Dermis blood vessel endothelial cell (primary cell): ENCODE measurements at regions not wholly inside any gene's neighbourhood (a gene's known extent, or its start where the extent isn't known, plus 50 kb on each side); places are given as distances from the start of the nearest gene placed in this dataset.

Source experiments
- DNase-seq: peaks from one replicate; pipeline ENCODE4 v3.0.0; 2010

DNA sequence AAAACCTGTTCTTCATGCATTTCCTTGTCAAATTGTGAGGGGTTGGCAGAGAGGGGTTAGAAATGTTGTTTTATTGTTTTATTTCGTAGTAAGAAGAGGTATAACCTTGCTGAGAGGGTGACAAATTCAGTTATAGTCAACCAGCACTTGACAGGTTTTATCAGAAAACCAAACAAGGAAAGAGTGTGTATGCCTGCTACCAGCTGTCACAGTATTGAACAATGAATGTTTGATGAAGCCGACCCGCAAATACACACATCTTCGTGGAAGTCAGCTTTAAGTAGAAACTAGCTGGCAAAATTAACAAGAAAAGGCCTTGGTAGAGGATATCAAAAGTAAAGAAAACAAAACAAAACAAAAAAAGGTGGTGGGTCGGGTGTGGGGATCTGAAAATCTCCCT, 214.6 kb upstream of the TLE4 start:
- DNase-seq: no peak

DNA sequence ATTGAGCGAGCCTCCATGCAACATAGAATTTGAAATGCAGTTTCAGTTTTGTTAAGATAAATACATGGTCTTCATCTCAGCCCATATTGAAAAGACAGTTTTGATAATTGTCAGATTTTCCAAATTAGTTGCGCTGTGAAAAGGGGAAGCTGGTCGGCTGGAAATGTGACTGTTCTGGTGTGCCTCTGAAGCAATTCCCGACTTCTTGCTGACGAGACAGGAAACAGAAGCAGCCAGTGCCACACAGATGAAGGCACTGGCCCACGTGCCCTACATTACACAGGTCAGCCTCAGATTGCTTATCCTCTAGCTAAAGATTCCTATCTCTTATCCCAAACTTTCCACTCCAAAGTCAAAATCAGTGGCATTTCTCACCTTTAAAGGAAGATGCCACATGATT, 214.1 kb upstream of the TLE4 start:
- DNase-seq: no peak

DNA sequence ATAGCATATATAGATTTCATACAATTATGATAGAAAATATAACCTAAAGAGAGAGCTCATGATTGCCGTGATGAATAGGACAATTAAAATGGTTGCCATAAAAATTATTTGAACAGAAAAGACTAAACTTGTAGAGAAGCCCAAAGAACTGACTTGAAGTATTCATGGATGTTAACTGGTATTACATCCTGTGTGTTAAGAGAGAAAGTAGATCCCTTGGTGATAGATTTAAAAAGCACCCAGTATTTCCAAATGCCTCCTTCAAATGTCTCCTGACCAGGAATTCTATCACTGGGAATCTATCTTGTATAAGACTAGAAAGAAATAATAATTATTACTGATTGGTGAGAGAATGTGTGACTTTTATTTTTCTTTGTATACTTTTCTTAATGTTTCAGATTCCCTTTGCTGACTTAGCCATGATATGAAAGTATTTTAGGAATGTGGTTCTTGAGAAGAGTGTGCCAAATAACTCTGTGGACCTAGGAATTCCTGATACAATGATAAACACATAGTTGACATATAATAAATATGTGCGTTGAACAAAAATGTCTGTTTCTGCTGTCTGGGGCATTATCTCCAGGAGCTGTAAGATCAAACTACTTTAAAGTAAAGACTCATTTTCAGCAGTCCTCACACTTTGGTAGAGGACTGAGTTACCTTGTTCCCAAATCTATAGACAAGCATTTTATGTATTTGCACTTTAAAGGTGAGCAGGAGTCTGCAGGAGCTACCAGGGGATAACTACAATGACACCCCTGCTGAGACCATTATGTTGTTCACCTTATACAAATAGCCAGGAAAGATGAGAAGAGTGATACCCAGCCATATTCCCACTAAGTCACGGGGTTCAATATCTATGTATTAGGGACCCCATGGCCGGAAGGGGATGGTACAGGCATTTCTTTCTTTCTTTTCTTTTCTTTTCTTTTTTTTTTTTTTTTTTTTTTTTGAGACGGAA, 211.1 kb upstream of the TLE4 start:
- no peak for DNase-seq

DNA sequence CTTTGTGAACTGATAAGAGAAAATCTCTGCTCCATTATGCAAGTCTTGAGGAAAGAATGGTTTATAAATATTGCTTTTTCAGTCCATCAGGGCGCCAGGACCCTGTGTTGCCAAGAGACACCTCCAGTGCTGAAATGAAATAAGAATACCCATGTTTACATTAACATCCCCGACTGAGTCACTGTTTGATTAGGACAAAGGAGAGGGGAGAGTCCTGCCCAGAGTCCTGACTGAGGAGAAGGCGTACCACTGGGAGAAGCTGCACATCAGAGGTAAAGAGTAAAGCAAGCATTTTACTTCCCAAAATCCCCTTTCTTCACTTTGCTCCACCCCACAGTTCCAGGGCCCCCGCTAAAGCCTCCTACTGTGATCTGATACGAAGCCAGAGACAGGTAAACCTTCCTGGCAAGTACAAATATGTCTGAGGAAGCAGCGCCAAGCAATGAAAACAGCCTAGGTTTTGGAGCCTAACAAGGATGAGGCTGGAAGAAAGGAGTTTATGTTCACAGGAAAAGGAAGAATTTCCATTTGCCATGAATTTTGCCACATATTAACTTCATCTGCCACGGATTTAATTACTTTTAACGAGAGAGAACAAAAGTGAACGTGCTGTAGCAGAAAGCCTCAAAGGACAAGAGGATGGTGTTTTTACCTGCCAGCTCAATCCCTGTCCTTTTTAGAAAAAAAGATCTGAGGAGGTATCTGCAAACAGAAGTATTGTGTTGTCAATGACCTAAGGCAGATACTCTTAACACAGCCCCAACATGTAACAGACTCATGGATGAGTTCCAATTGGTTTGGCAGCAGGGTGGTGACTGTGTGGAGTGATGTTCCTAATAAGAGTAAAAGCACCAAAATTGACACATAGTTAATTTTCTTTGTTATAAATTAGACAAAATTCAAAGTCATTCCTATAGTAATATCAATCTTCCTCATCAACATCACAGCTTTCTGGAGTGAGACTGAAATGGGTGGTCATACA, 209.4 kb upstream of the TLE4 start:
- DNase-seq: no peak

DNA sequence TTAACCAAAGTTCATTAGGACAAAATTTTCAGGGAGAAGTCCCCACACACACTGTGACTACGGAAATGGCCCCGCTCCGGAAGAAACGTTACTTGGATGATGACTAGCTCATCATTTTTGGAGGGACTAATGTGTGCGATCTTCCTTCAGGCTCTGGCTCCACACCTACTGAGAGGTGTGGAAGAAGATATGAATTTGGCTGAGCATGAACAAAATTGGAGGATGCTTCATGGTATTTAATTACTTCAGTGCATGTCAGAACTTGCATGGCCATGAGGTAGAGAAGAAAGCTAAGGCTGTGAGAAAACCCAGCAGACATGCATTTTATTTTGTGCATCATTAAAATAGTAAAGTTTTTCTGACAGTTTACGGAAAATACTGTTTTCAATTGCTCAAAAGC, 202.1 kb upstream of the TLE4 start:
- DNase-seq: no peak

DNA sequence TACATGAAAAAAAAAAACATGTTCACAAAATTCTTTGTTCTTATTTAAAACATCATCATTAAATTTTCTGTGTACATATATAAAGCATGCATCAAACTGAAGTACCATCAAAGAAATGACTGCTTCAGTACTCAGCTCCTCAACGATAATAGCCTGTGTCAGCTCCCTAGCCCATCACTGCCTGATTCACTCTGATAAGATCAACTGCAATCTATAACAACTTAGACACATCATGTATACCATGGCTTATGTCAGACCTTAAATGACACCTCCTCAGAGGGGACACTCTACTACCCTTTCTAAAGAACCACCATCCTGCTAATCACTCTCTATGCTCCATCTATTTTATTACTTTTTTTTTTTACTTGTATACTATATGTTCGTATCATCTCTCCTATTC, 200.5 kb upstream of the TLE4 start:
- DNase-seq: no peak

DNA sequence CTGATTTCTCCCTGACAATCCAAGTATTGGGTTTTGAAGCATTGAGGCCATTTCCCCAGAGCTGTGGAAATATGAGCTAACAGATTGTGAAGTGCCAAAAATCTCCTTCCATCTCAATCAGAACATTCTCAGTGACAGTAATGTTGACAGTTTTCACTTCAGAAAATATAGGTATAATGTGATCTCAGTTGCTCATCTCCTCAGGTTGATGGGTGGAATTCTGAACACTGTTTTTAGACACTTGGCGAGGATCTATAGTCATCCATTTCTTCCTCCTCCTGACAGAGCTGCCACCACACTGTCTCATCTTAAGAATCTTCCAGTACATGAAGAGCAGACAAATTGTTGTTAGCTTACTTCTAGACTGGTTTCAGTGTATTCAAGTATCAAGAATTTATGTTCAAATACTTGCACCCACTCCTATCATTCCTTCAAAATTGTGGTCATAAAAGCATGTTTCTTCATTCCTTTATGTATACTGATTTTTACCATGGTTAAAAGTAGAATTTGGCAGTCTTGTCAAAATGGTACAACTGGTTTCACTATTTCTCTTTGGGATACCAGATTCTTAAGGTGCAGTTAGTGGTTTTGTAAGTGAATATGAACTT, 199.7 kb upstream of the TLE4 start:
- no peak for DNase-seq

DNA sequence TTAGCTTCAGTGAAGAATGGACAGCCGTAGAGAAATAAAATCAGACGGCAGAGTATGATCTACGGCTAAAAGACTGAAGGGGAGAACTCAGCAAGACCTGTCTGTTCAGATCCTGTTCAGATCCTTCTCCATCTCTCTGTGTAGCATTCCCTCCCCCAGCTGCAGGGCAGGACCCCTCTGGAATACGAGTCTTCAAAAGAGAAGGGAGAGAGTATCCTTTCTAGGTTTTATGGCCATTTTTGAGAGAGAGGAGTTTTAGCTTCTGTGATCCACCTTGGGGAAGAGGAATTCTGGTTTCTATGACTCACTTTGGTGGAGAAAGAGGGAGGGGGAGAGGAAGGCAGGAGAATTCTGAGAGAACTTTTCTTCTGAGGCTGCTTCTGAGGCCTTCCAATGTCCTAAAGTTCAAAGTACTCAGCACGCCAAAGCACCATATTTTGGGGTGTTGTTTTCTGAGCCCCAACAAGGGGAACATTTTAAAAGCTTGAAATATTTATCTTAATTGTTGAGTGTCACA, 194.4 kb upstream of the TLE4 start:
- DNase-seq: no peak

DNA sequence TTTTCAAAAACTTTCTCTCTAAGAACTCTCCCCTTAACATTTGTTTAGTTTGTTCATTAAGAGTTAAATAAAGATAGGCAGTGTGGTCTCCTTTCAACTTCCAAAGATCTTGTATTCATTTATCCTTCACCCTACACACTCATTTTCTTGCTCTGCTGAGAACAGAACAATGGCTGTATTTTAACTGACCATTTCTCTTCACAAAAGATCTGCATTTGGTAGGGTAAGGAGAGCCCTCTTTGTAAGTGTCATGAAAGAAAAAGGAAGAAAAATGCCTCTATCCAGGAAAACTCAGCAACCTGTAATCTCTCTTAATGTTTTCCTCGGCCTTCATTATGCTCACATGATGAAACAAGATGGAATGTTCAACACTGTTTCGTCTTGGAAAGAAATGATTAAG, 193.7 kb upstream of the TLE4 start:
- DNase-seq: no peak

DNA sequence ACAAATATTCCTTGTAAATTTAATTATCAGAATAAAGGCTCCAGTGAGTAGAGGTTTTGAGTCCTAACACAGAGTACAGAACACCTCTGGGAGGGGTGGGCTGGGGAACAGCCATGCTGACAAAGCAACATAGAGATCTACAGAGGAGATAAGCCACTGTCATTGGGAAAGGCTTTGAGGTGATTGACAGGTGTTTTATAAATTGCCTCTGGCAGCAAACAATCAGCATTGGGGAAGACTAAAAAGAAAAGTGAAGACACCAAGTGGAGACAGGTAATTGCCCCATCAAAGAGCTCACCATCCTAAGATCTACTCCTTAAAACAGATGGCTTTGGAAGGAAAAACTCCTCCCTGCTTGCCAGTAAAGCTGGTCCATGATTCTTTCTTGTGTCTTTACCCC, 189.7 kb upstream of the TLE4 start:
- DNase-seq: no peak

DNA sequence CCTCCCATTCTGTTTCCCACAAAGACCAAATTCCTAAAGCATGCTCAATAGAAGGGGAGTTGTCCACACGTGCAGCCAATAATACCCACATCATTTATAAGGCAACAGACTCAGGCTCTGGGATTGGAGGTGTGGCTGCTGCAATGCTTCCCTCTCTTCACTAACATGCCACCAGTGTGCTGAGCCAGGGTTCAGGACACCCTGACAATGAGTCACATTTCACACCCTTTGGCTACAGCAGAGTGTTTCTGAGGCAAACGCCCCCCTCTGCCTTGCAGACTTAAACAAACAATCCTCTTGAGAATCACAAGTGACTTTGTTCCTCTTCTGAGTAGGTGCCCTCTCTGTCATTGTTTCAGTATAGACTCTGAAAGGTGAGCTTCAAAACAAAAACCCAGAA, 189.3 kb upstream of the TLE4 start:
- DNase-seq: no peak

DNA sequence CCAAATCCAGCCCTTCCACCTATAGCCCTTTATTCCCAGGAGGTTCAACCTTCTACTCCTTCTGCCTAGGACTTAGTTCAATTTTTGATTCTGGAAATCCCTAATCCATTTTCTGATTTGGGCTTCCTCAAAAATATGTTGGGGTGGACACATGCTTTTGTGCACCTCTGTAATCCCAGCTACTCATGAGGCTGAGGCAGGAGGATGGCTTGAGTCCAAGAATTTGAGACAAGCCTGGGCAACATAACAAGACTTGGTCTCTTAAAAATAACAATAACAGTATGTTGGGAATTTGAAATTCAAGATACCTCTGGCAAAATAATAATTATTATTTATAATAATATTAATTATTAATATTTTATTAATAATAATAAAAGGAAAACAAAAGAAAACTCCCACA, 188.7 kb upstream of the TLE4 start:
- no peak for DNase-seq

DNA sequence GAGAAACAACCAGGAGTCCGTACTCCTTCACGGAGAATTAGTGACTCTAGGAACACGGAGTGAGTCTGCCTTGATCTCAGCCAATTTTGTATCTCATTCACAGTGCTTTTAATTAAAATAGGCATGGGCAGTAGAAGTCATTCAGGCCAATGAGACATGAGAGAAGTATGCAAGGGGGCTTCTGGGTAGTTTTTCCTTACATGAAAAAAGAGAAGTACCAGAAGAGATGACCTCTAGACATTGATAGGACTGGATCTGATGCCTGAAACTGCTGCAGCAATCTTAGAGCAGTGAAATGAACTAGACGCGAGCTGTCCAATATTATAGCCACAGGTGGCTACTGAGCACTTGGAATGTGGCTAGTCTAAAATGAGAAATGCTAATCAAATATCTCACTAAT, 187.7 kb upstream of the TLE4 start:
- DNase-seq: no peak

DNA sequence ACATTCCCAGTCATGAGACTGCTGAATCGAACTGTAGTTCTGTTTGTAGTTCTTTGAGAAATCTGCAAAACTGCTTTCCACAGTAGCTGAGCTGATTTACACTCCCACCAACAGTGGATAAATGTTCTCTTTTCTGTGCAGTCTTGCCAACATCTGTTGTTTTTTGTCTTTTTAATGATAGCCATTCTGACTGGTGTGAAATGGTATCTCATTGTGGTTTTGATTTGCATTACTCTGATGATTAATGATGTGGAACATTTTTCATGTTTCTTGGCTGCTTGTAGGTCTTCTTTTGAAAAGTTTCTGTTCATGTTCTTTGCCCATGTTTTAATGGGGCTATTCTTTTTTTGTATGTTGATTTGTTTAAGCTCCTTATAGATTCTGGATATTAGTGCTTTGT, 187.3 kb upstream of the TLE4 start:
- no peak for DNase-seq

DNA sequence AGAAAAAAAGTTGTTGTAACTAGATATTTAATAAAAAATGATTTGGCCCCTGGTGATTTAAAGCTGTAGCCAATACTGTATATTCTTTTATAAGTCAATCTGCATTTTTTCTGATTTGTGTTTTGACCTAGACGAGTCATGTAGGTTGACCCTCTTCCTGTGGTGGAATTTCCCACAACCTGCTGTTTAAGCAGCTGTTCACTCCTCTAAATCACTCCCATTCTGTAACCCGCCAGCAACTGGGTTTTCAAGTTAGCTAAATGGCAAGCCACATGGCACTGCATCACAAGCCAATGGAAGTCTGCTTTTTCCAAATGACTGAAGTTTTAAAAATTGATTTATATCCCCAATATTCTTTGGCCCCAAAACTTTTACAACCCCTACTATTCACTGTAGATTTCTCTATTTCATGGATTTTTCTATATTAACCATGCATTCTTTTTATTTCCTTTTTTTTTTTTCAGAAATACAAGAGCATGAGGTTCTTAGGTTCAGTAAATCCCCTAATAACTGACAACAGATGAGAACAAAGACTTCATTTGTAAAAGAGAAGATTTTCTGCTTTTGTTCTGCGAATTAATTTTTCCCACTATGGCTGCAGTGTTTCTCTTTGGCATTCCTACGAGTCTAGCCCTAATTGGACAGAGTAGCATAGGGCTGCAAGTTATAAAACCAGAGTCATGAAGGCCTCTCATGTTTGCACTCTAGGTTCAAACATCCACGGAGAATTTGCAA, 184.5 kb upstream of the TLE4 start:
- no peak for DNase-seq

DNA sequence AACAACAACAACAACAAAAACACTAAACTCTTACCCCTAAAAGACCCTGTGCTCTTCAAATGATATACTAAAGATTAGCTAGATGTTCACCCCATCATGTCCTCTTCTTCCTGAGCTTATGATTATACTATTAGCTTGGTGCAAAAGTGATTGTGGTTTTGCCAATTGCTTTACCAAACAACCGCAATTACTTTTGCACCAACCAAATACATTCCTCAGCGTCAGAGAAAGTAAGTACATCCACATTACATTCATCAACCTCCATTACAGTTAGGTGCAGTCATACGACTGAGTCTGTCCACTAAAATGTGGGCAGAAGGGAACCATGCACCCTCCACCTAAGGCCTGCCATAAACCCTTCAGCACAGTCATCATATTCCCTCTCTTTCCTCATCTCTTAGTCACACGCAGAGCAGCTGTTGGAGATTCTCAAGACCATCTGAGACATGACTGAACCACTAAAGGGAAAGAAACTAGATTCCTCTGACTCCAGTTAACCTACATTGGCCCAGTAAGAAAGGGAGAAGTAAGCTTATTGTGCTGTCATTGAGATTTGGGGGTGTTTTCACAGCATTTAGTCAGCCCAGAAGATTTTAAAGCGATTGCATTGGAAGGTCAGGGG, 181.6 kb upstream of the TLE4 start:
- no peak for DNase-seq

DNA sequence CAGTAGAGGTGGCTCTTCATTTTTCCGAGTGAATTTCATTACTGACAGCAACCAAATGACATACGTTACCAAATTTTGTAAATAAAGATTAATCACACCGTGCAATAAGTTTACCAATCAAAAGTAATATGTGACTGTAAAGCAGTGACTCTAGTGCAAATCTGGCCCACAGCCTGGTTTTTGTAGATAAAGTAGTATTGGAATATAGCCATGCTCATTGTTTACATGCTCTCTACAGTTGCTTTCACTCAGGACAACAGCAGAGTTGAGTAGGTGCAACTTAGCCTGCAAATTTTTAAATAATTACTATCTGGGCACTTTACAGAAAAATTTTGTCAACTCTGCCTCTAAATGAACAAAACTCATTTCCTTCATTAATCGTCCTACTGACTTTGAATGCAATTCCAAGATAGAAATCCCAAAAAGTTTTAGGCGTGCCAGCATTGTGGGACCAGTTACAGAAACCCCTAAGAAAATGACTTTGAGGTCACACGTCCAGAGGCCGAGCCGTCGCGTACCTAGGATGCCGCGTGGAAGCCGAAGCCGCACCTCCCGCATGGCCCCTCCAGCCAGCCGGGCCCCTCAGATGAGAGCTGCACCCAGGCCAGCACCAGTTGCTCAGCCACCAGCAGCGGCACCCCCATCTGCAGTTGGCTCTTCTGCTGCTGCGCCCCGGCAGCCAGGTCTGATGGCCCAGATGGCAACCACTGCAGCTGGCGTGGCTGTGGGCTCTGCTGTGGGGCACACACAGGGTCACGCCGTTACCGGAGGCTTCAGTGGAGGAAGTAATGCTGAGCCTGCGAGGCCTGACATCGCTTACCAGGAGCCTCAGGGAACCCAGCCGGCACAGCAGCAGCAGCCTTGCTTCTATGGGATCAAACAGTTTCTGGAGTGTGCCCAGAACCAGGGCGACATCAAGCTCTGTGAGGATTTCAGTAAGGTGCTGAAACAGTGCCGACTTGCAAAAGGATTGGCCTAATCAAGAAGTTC, 180.7 kb upstream of the TLE4 start:
- no peak for DNase-seq

DNA sequence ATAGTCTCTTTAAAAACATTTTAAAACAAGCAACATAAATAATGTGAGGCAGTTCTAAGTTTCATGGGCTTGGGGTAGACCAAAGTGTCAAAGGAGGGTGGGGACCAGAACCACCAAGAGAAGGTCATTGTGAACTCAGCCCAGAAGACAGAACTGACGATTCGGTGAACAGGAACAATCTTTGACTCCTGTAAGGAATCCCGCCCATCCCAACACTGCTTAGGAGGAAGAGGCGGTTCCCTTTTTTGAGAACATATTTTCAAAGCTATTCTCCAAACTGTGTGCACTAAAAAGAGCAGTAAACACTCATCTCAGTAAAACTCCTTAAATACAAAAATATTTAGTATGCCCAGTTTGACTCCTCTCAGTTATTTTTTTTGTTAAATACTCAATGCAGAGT, 176.5 kb upstream of the TLE4 start:
- DNase-seq: no peak

DNA sequence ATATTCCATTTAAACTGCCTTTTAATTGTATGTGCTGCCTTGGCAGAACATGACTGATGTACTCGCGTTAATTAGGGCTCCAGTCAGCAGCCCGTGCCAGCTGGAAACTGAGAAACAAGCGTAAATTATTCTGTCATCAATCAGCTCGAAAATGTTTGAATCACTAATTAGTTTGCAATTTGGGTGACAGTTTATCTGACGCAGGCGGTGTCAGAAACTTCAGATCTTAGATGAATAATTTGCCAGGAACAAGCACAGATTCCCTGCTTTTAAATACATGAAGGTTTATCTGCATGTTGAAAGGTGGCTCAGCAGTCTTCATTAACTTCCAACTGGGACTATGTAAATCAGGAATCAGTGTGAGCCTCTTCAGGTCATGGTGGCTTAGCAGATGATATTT, 176.0 kb upstream of the TLE4 start:
- no peak for DNase-seq

DNA sequence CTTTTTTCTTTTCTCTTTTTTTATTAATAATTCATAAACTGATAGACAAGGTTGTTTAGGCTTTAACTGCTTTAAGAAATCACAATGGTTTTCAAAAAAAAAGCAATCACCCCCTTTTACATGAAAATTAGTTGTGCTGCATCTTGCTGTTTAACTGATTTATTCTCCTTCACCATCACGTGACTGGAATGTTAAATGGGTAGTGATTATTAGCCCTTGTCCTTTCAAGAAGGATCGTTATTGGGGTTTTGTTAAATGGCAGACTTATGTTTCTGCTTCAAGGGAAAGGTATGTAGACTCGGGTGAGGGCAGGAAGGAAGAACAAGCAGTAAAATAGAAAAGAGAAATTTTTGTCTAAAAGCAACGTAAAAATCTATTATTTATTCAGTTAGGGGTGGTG, 175.6 kb upstream of the TLE4 start:
- DNase-seq: no peak

DNA sequence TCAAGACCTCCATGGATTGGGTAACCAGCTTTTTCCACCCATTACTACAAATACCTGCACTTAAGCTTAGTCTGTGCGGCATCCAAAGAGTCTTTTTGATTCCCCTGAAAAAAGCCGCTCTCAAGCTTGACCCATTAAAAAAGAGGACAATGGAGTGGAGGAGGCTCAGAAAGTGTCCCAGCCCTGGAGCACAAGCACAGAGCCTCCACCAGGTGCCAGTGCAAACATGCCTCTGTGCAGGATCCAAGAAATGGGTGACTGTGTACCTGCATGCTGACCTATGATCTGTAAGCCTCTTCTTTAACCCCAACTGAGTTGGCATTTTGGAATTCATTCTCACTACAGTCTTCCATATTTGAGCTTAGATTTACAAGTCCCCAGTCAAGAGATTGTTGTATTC, 168.3 kb upstream of the TLE4 start:
- DNase-seq: no peak
